Activated T-cell treated with anti-CD3 and anti-CD28 coated beads, Interleukin-2, amount 50 U/mL, for 4 hours (primary cell): ENCODE measurements at regions not wholly inside any gene's neighbourhood (a gene's known extent, or its start where the extent isn't known, plus 50 kb on each side); places are given as distances from the start of the nearest gene placed in this dataset.

ENCODE experiments used
- ATAC-seq, 2 donors: fragments of 200-7000 bp; cut with Tn5 transposase; one replicate each; pipeline ENCODE4 v1.10.0; 2021
- DNase-seq: peaks from one replicate; pipeline ENCODE4 v3.0.0-alpha.2; 2020
- H3K27me3 Mint-ChIP-seq: one replicate; pipeline ENCODE4 v1.8.0; 2021; ENCODE audit warnings: low read depth, mixed read lengths
- H3K36me3 Mint-ChIP-seq: one replicate; pipeline ENCODE4 v1.8.0; 2022; ENCODE audit warnings: mixed read lengths; ENCODE audit not compliant: insufficient read depth
- H3K4me1 Mint-ChIP-seq: one replicate; pipeline ENCODE4 v1.8.0; 2021; ENCODE audit warnings: low read depth, mixed read lengths
- H3K4me3 Mint-ChIP-seq: one replicate; pipeline ENCODE4 v1.8.0; 2021; ENCODE audit warnings: mild to moderate bottlenecking, moderate library complexity, mixed read lengths
- H3K9me3 Mint-ChIP-seq: one replicate; pipeline ENCODE4 v1.8.0; 2021; ENCODE audit warnings: mixed read lengths

DNA sequence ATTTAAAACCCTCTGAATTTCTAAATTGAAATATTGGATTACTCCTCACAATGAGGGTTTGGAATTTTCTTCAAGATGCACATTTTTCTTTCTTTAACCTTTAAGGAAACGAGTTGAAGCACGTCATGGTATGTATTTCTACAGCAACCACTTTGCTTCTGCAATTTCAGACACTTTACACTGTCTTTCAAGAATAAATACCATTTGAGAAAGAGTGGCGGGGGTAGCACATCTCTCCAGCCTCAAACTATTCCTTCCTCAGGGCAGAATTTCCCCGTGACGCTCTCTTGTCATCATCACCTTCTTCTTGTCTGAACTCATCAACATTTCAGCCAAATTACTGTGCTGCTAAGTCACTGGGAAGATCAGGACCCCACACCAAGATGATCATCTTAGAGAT is 1073.4 kb downstream of the EFNB2 start:
- ATAC-seq, result no peak
- DNase-seq, result no peak
- no peaks in the 10 kb centered on the region for H3K36me3 Mint-ChIP-seq
- no peaks in the 10 kb centered on the region for H3K4me1 Mint-ChIP-seq
- no peaks in the 10 kb centered on the region for H3K27me3 Mint-ChIP-seq
- no peaks in the 10 kb centered on the region for H3K9me3 Mint-ChIP-seq
- no peak overlapping the region for H3K4me3 Mint-ChIP-seq

- Mint-ChIP-seq H3K27me3 (no peaks in the 10 kb centered on the region), H3K4me1 (no peaks in the 10 kb centered on the region), H3K36me3 (no peaks in the 10 kb centered on the region), H3K4me3 (no peak overlapping the region), H3K9me3 (peaks cover 3% of the 10 kb centered on the region)
- ATAC-seq, result no peak
- DNase-seq, result no peak
These were observed 1082.6 kb downstream of the EFNB2 start for GRCh38 chr13:105452895-105453294.

DNA sequence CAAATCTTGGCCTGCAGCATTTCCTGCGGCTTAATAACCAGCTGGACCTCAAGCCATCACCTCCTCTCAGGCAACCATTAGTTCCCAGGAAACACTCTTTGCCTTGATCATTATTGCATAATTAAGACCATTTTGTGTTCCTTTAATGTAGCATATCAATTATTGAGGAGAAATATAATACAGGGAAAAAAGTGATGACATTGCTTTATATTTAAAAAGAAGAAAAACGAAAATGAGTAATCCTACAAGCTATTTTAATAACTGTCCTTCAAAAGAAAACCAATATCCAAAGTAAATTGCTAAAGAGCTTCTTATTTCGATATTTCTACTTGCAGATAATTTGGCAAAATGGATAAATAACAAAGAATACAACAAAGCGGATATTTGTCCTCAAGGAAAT is 1084.7 kb downstream of the EFNB2 start:
- peaks cover 2% of the 10 kb centered on the region for H3K4me1 Mint-ChIP-seq
- no peaks in the 10 kb centered on the region for H3K36me3 Mint-ChIP-seq
- H3K9me3 Mint-ChIP-seq, result peaks cover 3% of the 10 kb centered on the region
- H3K4me3 Mint-ChIP-seq, result no peak overlapping the region
- H3K27me3 Mint-ChIP-seq, result no peaks in the 10 kb centered on the region
- no peak for DNase-seq
- no peak for ATAC-seq

DNA sequence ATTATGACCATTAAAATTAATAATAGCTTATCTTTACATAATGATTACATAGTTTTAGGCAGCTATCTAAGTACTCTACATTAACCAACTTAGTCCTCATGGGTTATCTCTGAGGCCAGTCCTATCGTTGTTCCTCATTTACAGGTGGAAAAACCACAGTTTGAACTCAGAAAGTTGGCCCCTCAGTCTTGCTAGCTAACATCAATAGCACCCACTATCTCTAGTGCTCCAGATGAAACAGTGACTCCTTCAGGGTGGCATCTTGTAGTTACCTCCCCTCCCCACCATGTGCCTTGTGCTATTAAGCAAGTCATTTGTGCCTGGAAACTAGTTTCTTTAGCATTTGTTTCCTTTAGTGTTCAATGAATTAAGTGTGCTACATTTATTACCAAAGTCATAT is 1086.7 kb downstream of the EFNB2 start:
- Mint-ChIP-seq H3K36me3 (no peaks in the 10 kb centered on the region), H3K4me1 (peaks cover 4% of the 10 kb centered on the region), H3K4me3 (no peak overlapping the region), H3K9me3 (peaks cover 3% of the 10 kb centered on the region), H3K27me3 (no peaks in the 10 kb centered on the region)
- no peak for ATAC-seq
- no peak for DNase-seq

GRCh38 chr13:105446197-105446596 is 1089.3 kb downstream of the EFNB2 start:
- peaks cover 4% of the 10 kb centered on the region for H3K4me1 Mint-ChIP-seq
- no peaks in the 10 kb centered on the region for H3K9me3 Mint-ChIP-seq
- no peak for DNase-seq
- no peaks in the 10 kb centered on the region for H3K36me3 Mint-ChIP-seq
- H3K4me3 Mint-ChIP-seq, result no peak overlapping the region
- H3K27me3 Mint-ChIP-seq, result no peaks in the 10 kb centered on the region
- ATAC-seq, result no peak

DNA sequence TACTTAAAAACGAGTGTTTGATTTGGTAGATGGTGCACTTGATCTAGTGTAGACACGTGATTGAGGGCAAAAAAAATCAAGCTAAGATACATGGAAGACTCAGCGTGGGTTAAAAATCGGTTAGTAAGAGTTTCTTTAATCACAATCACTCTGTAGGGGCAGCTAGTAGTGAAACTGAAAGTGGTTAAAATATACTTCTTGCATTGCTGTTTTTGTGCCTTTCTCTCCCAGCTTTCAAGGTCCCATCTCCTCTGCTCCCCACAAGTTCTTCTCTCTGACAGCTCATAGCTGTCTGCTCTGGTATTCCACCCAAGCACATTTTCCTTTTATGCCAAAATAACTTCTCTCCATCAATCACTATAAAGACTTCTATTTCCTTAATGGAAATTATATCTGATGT is 1089.7 kb downstream of the EFNB2 start:
- ATAC-seq (no peak), DNase-seq (no peak)
- H3K4me1 Mint-ChIP-seq, result peaks cover 4% of the 10 kb centered on the region
- H3K36me3 Mint-ChIP-seq, result no peaks in the 10 kb centered on the region
- peak overlapping the region; percentile 22 for H3K4me3 Mint-ChIP-seq
- no peaks in the 10 kb centered on the region for H3K27me3 Mint-ChIP-seq
- H3K9me3 Mint-ChIP-seq, result no peaks in the 10 kb centered on the region

DNA sequence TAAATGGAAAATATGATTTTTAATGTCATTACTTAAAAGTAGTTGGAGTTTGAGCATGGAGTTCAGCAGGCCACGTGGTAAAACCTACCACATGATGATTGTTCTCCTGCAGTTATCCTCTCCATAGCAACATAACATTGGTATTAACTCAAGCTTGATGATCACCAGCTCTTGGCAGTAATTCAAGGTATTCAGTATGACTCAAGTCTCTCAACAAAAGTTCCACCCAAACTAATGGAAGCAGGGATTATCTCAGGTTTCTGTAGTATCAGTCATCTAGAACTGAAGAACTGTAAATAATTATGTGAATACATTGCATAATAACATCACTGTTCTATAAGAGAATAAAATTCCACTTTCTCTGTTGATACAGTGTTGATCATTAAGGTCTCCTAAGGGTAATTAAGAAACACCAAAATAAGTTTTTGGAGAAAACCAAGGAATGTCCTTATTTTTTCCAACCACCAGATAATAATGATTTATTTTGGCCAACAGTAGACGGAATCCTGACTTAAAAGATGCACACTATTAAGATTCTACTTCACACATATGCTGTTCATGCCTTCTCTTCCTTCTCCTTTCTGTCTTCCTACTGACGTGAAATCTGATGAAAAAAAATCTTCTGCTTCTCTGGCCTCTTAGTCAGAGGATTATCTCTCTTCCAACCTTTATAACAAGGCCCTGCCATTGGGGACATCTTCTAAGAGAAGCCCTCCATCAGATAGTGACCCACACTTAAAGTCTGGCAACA is 1092.3 kb downstream of the EFNB2 start:
- DNase-seq (no peak), ATAC-seq (no peak)
- H3K4me3 Mint-ChIP-seq, result no peak overlapping the region
- peaks cover 4% of the 10 kb centered on the region for H3K4me1 Mint-ChIP-seq
- no peaks in the 10 kb centered on the region for H3K27me3 Mint-ChIP-seq
- no peaks in the 10 kb centered on the region for H3K36me3 Mint-ChIP-seq
- H3K9me3 Mint-ChIP-seq, result no peaks in the 10 kb centered on the region

- DNase-seq, result no peak
- Mint-ChIP-seq H3K9me3 (no peaks in the 10 kb centered on the region), H3K4me3 (no peak overlapping the region), H3K4me1 (peaks cover 4% of the 10 kb centered on the region), H3K36me3 (no peaks in the 10 kb centered on the region), H3K27me3 (no peaks in the 10 kb centered on the region)
- ATAC-seq, result no peak
These were observed 1093.4 kb downstream of the EFNB2 start for GRCh38 chr13:105442040-105442439.

DNA sequence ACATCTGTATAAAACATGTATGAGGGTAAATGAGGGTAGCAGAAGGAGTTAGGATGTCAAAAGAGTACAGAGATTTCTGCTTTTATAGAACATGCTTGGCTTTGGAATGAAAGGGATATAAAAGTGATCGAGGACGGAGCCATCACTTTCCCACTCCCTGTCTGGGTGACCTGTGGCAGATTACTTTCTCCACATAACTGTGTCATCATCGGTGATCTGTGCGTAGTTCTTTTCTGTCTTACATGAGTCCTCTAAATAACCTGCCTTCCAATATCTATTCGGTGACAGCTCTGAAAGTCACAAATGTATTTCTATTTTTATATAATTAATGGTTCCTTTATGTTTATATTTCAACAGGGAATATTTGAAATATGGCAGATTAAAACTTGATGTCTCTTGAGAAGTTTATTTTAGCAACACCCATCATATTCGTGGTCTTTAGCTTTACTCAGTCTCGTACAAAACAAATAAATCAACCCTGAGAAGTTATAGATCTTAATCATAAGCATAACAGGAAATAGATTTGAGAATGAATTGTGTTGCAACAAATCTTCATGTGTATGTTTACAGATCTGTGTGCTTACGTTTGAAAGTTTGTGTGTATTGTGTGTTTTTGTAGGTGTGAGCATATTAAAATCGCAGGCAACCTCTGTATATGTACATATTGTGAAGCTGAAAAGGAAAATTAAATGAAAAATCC is 1094.3 kb downstream of the EFNB2 start:
- peaks cover 4% of the 10 kb centered on the region for H3K4me1 Mint-ChIP-seq
- no peaks in the 10 kb centered on the region for H3K27me3 Mint-ChIP-seq
- DNase-seq (no peak), ATAC-seq (no peak)
- no peaks in the 10 kb centered on the region for H3K9me3 Mint-ChIP-seq
- H3K4me3 Mint-ChIP-seq, result no peak overlapping the region
- H3K36me3 Mint-ChIP-seq, result no peaks in the 10 kb centered on the region

DNA sequence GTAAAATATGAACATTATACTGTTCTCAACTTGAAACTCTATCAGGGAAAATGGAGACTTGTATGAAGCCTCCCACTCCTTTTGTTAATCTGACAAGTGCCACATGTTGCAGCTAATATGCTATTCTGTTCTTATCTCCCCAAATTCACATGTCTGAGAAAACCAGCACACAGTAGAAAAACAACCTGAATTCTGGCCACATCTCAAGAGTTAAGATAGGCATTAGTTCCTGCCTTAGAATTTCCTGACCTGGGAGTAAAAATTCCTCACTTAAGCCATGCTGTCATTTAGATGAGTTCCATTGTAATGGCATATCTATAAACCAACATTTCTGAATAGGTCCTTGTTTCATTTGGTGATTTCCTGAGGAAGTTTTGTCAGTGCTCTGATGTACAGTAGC is 1098.5 kb downstream of the EFNB2 start:
- H3K9me3 Mint-ChIP-seq, result no peaks in the 10 kb centered on the region
- DNase-seq (no peak), ATAC-seq (no peak)
- H3K36me3 Mint-ChIP-seq, result no peaks in the 10 kb centered on the region
- H3K4me3 Mint-ChIP-seq, result no peak overlapping the region
- no peaks in the 10 kb centered on the region for H3K27me3 Mint-ChIP-seq
- no peaks in the 10 kb centered on the region for H3K4me1 Mint-ChIP-seq

DNA sequence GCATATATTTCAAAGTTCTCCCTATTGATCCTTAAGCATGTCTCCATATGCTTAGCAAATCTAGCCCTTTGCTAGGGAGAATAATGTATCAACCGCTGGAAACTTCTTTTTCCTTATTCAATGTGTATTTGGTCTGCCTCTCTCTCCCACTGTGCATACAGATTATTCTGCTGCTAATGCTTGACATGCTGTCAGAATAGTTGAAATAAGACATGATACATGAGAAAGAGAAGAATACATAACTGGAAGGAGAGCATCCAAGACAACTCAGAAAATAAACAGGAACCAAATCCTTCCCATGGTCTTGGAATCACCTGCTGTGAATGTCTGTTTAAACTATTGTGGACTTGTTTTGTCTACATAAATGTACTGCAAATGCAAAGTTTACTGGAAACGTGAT is 1103.0 kb downstream of the EFNB2 start:
- Mint-ChIP-seq H3K9me3 (no peaks in the 10 kb centered on the region), H3K36me3 (no peaks in the 10 kb centered on the region), H3K4me1 (no peaks in the 10 kb centered on the region), H3K27me3 (no peaks in the 10 kb centered on the region), H3K4me3 (no peak overlapping the region)
- no peak for ATAC-seq
- DNase-seq, result no peak

- no peaks in the 10 kb centered on the region for H3K27me3 Mint-ChIP-seq
- no peaks in the 10 kb centered on the region for H3K36me3 Mint-ChIP-seq
- H3K9me3 Mint-ChIP-seq, result no peaks in the 10 kb centered on the region
- no peak overlapping the region for H3K4me3 Mint-ChIP-seq
- H3K4me1 Mint-ChIP-seq, result no peaks in the 10 kb centered on the region
- ATAC-seq, result no peak
- DNase-seq, result no peak
These were observed 1106.7 kb downstream of the EFNB2 start for GRCh38 chr13:105428811-105429210.

- no peak for DNase-seq
- ATAC-seq, result no peak
- Mint-ChIP-seq H3K27me3 (no peaks in the 10 kb centered on the region), H3K4me1 (no peaks in the 10 kb centered on the region), H3K9me3 (no peaks in the 10 kb centered on the region), H3K4me3 (no peak overlapping the region), H3K36me3 (no peaks in the 10 kb centered on the region)
These were observed 1109.0 kb downstream of the EFNB2 start for GRCh38 chr13:105426441-105426840.

GRCh38 chr13:105414639-105415038 is 1120.8 kb downstream of the EFNB2 start:
- H3K36me3 Mint-ChIP-seq, result no peaks in the 10 kb centered on the region
- DNase-seq, result no peak
- ATAC-seq, result no peak
- no peaks in the 10 kb centered on the region for H3K27me3 Mint-ChIP-seq
- no peak overlapping the region for H3K4me3 Mint-ChIP-seq
- no peaks in the 10 kb centered on the region for H3K4me1 Mint-ChIP-seq
- H3K9me3 Mint-ChIP-seq, result no peaks in the 10 kb centered on the region

- no peaks in the 10 kb centered on the region for H3K36me3 Mint-ChIP-seq
These were observed 1123.3 kb downstream of the EFNB2 start for GRCh38 chr13:105412171-105412570.

More at GRCh38 chr13:105412171-105412570, 1123.3 kb downstream of the EFNB2 start:
- no peaks in the 10 kb centered on the region for H3K27me3 Mint-ChIP-seq
- DNase-seq (no peak), ATAC-seq (no peak)
- no peaks in the 10 kb centered on the region for H3K9me3 Mint-ChIP-seq
- no peak overlapping the region for H3K4me3 Mint-ChIP-seq
- no peaks in the 10 kb centered on the region for H3K4me1 Mint-ChIP-seq
